Fibroblast of skin of back (primary cell): ENCODE measurements at regions not wholly inside any gene's neighbourhood (a gene's known extent, or its start where the extent isn't known, plus 50 kb on each side); places are given as distances from the start of the nearest gene placed in this dataset.

Experiments used
- DNase-seq: peaks from one replicate; pipeline ENCODE4 v3.0.0-alpha.2; 2013

DNA sequence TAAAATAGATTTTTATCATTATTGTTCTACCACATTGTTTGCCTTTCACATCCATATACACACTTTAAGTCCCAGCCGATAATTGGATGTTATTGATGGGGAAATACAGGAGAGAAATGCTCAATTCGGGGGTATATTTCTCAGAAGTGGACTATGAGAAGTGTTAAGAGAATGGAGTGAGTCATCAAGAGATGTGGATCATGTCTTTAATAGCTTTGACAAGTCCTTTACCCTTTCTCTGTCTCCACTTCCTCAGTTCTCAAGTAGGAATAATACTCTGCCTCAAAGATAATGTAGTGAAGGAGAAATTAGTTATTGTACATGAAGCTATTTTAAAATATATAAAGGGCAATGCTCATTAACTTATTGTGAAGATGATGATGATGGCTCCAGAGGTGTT is 1017.6 kb upstream of the PIK3C3 start:
- peak; percentile 1 for DNase-seq

DNA sequence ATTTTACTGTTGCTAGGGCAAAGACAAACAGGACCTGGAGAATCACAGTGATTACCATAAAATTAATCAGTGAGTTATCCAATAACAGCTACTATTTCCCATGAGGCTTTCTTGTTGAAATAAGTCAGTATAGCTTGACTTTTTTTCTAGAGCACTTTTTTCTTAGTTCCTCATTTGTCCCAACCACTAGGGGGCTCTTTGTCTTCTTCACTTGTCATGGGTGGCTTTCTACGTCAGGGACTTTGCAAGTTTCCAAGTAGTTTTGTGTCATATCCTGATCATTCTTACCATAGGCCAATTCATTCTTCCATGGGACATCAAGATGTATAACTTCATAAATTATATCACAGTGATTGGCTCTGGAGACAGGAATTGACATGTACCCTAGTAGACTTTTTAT is 1019.6 kb upstream of the PIK3C3 start:
- peak; percentile 25 for DNase-seq

DNA sequence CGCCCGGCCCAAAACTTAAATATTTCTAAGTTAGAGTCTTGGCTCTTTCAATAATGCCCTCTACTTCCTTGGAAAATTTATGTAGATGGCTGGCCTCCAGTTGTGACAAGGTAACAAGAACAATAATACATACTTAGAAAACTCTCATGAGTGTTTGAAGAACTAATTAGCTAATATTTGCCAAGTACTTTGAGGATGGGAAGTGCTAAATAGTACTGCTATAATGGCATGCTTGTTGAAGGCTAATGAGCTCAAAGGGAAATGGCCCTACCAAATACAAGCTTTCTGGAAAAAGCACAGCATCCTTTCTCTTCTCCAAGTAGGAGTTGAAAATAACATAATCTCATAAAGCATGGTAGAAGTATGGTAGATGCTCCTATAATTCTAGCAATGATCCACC is 1022.2 kb upstream of the PIK3C3 start:
- DNase-seq, result no peak

DNA sequence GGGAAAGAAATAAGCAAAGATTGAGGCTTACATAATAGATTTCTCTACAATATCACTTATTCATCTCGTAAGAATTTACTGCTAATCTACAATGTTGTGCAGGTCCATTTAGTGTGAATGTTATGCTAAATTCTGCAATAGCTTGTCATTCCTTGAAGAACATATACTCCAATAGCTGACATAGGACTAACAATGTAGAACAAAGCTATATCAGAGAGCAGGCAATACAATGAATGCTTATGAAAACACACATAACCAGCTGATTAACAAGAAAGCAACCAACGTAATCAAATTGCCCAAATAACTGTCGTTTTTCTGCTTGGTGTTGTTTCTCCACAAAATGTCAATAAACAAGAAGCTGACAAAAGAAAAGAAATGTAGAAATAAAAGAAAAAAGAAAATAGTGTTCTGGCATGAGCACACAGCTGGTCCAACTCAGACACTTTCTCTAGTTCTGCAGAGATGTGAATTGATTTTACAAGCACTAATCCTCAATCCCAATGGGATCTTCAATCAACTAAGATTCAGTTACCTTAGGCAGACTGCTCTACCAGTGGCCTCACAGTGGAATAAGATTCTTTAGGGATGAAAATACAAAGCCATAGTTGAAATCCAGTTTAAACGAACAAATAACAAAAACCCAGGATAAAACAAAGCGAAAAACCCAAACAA is 1024.7 kb upstream of the PIK3C3 start:
- DNase-seq, result no peak

DNA sequence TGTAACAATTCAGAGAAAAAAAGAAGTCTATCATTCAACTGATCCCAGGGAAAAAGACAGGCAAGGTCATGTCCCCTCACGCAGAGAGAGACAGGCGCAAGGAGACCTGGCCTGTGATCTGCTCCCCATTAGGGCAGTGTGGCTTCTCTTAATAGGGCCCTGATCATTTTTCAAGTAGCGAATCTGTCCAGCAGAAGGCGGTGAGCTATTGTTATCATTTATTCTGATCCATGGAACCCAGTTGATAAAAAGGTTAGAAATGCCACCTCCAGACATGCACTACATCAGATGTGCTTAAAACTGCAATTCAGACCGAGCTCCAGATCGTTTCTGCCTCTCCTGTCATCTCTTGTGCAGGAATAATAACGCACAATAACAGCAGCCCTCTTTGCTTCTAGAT is 1025.6 kb upstream of the PIK3C3 start:
- DNase-seq, result no peak

DNA sequence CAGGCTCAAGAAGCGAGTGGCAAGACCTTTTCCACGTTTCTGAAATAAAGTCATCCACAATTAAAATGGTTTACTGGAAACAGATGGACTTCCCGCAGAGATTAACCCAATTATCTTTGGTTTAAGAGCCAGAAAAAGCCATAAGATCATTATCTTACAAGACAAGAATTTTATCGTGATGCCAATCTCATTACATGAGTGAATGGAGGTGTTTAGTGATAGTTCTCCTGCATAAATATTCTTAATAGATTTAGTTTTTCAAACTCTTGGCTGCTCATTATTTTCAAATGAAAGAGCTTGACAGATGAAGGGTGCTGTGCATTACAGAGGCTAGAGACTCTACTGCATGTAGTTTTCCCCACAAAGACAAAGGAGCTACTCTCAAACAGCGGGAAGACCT is 1028.4 kb upstream of the PIK3C3 start:
- DNase-seq, result no peak

DNA sequence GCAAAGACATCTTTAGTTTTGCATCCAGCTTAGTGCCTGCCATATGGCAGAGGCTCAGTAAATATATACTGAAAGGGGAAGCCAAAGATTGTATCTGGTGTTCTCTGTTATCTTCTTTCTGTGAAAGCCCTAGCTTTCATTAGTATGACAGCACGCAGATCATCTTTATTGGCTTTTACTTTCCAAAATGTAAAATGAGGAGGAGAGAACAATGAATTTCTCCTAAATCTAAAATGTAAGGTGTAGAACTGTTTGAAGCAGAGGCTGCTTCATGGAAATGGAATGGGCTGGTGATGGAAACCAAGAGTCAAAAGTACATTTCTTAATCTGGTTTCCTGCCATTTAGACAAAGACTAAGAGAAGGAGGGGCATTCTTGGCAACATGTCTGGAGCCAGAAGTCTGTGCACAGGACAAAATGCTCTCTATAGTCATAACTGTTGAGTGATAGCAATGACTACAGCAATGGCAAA is 1029.9 kb upstream of the PIK3C3 start:
- DNase-seq, result no peak

DNA sequence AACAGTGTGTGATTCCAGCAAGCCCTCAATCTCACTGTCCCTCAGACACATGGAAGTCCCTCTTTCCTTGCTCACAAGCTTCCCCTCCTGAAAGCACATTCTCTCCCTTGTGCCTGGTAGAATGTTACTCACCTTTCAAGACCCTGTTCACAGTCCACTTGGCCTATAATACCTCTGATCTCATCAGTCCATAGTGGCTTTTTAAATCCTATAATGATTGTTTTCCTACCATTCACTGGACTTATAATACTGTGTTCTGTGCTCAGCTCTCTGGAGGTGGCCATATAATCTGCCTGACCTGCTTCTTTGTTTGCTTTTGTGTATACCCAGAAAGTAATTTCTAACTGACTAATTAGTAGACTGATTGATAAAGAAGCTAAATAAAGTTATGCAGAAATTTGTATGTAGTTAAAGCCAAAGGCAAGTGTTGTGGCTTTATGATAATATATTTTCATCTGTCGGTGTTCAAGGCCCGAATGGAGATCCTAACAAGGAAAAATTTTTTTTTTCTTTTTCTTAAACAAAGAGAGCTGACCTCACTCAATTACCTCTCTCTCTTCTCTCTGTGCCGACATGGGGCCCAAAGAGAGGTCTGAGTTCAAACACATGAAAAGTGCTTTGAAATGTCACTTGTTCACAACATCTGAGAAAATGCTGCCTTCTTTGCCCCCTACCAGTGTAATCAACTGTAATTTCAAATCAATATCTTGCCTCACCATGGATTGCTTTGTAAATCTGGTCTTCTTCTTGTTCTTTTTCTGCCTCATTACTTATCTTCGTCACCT is 1033.0 kb upstream of the PIK3C3 start:
- no peak for DNase-seq

DNA sequence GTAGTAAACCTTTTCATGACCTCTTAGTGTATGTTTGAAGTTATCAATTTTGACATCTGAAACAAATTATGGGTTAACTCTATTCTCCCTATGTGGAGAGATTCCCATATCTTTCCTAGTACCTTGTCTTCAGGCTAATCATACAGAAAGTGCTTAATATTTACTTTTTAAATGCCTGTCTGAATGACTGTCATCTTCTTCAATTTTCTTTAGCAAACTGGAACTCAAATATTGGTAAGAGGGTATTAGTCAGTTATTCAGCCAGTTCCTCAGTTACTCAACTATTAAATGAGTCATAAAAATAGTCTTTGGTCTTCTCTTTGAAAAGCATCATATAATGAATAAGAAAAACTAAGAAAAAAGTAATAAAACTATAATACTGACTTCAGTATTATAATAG is 1038.0 kb upstream of the PIK3C3 start:
- DNase-seq, result peak; percentile 59

DNA sequence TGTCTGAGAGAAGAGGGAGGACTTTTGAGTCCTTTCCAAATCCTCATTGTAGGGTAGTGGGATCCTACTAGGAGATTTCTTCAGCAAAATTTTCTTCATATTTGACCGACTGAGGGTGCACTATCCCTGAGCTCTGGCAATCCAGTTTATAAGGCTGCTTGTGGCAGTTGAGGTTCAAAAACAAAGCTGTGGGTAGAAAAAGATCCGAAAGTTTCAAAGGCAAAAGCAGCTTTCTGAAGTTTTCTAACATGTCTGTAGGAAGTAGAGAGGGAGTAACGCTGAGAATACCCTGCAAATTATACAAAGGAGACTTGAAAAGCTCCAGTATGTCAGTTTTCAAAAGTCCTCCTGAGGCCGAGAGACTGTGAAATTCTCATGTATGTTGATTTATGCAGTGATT is 1039.3 kb upstream of the PIK3C3 start:
- no peak for DNase-seq

DNA sequence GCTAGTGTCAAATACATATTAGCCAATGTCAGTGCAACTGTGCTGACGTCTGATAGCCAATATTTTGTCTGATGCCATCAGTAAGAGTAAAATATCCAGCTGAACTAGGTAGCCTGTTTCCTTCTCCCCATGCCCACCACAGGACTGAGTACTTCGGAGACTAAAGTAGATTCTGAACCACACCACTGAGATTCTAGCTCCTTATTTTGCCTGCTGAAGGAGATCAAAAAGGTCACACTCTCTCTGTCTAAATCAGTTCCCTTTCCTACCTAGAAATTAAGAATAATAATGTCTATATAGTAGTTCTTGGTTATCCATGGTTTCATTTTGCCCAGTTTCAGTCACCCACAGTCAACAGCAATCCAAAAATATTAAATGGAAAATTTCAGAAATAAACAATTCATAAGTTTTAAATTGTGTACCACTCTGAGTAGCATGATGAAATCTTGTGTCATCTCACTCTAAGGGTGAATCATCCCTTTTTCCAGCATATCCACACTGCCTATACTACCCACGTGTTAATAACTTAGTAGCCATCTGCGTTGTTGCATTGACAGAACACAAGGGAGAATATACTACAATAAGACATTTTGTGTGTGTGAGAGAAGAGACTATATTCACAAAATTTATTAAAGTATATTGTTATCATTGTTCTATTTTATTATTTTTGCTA is 1043.3 kb upstream of the PIK3C3 start:
- peak; percentile 70 for DNase-seq

DNA sequence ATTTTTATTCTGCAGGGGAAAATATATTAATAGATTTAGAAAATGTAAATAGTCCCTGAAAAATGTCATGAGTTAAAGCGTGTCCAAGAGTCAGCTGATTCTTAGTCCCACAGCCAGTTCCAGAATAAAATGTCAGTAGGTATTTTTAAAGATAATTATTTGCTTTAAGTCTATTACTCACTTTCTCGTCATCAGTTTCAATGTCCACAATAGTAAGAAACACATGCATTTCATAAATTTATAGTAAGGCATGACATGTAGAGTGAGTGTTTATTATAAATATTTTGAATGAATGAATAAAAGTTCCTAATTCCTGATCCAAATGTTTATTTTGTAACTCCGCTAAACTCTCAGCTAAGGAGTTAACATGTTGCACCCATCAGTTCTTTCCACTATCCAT is 1044.0 kb upstream of the PIK3C3 start:
- peak; percentile 13 for DNase-seq

DNA sequence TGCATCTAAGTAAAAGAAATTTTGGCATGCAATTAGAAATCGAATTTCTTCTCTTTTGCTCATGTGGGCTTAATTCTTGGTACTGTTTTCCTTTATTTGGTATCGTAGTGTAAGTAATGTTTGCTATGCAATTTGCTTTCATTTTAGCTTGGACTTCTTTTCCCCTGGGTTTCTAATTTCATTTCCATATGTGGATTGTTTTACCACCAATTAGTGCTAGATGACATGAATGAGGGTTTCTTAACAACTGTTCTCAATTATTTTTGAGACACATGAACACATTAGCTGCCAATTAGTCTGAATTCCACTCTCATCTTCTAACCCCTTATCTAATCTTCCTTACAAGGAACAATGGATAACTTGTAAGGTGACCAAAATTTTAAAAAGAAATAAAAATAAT is 1047.2 kb upstream of the PIK3C3 start:
- no peak for DNase-seq

DNA sequence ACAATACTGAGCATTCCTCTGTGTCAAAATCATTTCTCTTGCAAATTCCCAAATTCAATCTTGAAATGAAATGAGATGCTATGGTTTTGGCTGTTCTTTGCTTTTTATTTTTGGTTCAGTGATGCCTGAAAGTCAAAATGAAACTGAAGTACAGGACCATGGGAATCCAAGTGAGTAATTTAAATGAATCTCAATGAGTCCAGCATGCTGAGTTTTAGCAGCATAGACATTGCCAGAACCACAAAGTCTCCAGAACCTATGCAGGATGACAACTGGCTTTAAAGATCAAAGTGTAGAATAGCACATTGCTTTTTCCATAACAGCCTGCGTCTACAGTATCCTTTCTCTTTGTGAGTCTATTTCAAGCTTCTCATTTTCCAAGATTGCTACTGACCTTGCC is 1050.7 kb upstream of the PIK3C3 start:
- DNase-seq, result no peak

DNA sequence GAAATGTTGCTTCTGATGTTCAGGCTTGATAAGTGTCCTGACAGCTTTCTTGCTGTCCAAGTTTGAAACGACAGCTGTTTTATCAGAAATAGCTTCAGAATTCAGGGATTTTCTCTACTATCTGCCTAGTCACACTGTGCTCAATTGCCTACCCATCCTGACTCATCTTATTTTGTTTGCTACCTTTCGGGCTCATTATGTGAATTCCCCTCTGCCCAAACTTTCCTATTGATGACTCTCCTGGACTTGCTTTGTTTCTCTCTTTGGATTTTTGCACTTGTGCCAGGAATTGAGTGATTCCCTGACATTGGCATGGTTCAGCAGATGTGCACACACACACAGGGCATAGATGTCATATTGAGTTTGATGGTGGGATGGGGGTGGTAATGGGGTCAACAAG is 1052.6 kb upstream of the PIK3C3 start:
- DNase-seq, result no peak

DNA sequence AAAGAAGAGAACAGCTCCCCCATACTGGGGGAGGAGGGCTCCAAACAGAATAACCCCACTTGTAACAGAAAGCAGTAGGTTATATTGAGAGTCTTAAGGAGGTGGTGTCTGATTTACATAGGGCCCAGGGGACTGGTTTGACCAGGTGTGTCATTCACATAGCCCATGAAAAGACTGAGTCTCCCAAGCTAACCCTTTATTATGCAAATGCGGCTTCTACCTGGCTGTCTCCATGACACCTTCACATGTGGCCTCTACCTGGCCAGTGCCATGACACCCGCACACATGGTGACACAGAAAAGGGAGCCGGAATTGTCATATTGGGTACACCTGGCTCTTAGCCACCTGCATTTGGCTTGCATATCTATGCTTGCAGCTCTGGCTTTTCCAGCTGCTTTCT is 1057.2 kb upstream of the PIK3C3 start:
- DNase-seq, result no peak

DNA sequence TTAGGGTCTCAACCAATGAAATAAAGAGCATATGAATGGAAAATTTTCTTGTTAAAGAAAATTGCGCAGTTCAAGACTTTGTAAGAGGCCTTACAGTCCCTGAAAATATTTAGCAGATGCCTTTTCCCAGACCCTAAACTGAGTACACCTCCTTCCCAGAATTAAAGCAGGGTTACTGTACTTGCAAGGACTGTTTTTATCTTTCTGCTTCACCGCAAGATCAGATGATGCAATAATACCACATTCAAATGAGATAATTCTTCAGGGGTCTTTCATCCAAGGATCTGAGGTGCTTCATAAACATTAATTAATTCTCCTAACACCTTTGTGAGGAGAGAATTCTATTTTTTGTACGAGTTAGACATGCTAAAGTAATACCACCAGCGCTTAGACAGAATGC is 1071.8 kb upstream of the PIK3C3 start:
- no peak for DNase-seq

DNA sequence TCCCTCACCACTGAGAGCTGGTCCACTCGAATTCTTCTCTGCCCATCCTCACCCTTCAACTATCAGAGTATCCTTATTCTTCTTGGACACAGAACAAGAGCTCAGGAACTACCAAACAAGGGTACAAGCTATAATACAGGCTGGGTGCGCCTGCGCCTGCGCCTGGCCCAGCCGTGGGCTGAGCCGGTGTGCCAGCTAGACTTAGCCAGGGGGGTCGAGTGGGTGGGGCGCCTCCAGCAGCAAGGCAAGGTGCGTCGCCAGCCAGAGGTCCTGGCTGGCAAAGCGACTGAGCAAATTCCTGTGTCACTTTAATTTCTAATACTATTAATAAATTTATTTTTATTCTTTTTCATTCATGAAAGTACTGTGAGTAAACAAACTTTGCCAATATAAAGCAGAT is 1072.6 kb upstream of the PIK3C3 start:
- DNase-seq, result no peak

DNA sequence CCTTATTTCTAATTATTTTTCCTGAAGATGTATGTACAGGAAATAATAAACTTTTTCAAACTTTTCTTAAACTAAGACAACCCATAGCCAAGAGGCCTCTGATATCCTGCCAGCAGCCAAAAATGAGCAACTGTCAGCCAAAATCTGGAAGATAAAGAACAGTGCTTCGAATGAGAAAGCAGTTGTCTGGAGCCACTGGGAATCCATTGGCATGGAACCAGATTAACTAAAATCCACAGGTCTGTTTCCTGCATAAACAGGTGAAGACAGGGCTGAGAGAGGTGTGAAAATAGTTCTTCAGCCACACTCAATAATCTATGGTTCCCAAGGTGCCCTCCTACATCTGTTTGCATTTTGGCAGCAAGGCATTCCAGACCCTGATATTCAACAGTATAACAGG is 1076.7 kb upstream of the PIK3C3 start:
- no peak for DNase-seq

DNA sequence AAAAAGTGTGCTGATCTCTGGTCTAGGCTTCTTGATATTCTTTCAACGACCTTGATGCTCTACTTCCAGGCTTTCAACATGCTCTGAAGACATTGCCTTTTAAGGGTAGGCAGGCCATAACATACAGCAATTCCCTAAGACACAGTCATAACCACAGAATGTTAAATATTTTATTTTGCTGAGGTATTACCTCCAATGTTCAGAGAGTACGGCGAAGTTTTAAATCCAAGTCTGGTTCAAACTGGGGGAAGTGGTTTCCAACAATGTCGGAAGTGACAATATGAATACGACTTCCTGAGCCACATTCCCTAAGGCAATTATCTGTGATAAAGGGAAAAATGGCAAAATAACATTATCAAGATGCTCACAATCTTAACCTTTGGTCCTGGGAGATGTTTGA is 1077.9 kb upstream of the PIK3C3 start:
- DNase-seq, result peak; percentile 95

DNA sequence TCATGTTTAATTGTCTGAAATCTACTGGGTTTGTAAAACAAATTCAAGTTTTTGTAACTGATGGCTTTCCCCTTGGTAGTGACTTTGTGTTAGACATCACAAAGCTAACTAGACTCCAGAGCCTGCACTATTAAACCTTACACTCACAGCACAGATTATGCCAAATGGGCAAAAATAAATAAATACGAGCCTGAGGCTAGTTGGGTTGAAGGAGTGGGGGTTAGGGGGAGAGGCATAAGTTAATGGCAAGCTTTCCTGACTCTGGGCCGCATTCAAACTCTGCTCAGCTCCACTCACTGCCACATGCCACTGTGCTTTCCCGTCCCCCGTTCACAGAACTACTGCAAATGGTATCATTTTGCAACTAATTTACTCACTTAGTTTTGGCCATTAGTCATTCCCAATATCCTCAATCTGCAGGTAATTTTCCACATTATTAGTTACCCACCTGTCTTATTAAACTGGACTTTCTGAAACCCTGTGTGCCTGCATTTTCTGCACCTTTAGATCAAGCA is 1079.9 kb upstream of the PIK3C3 start:
- no peak for DNase-seq

DNA sequence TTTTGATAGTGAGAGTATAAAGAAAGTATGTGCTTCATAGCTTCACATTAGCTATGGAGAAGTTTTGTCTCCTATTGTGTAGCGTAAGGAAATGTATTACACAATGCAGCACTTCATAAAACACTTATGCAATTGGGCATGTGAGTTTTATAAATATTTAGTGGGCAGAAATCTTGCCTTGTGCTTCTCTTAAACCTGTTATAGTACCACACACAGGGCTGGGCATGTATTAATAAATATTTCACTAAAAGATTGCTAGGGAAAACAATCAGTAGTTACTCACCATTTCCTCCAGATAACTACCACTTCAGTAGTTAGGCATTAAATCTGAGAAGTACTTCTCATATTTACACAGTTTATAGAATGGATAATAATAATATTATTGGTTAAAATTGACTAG is 1080.8 kb upstream of the PIK3C3 start:
- DNase-seq, result peak; percentile 56

DNA sequence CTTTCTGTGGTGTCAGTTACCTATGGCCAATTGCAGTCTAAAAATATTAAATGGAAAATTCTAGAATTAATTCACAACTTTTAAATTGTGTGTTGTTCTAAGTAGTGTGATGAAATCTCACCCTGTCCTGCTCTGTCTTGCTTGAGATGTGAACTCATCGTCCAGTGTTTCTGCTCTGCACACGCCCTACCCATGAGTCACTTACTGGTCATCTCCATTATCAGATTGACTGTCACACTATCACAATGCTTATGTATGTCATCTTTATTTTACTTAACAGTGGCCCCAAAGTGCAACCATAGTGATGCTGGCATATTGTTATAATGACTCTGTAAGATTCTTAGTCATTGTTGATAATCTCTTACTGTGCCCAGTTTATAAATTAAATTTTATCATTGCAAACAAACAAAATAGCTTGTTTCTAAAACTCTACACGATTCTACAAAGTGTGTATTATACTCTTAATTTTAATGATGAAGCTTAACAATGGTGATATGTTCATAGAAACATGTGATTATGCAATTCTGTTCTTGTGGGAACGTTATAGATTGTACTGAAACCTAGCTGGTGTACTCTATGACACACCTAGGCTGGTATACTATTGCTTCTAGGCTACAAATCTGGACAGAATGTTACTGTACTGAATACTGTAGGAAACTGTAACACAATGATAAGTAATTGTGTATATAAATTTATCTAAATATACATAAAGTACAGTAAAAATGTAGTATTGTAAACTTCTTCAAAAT is 1086.8 kb upstream of the PIK3C3 start:
- peak; percentile 96 for DNase-seq
